ENCODE measurements at regions not wholly inside any gene's neighbourhood (a gene's known extent, or its start where the extent isn't known, plus 50 kb on each side); places are given as distances from the start of the nearest gene placed in this dataset.

GRCh38 chr6:98467902-98468301 lies 366.5 kb upstream of the POU3F2 start:
- no peak for TF ChIP-seq EZH2phosphoT487 (IDR thresholded peaks at IDR 0.05; ENCODE audit: low read length)
- no peak for TF ChIP-seq CTCF (IDR thresholded peaks at IDR 0.05; ENCODE audit: low read length)

All from MM.1S (cell line).